OCI-LY3 (cell line): ENCODE measurements at regions not wholly inside any gene's neighbourhood (a gene's known extent, or its start where the extent isn't known, plus 50 kb on each side); places are given as distances from the start of the nearest gene placed in this dataset.

ENCODE experiments used
- H2AFZ ChIP-seq: fragments of 200-600, 300-600 bp; shearing (Covaris generic); 2 replicates; pipeline ENCODE4 v1.6.0; 2014; ENCODE audit warnings: antibody characterized with exemption, low read depth, low read length
- H3K27ac ChIP-seq: fragments of 200-600, 300-600 bp; sonication (generic); 2 replicates; pipeline ENCODE4 v1.5.1; 2014; ENCODE audit warnings: mild to moderate bottlenecking, low read length, moderate library complexity, mixed read lengths
- H3K27me3 ChIP-seq: fragments of 200-600, 300-600 bp; sonication (generic); 2 replicates; pipeline ENCODE4 v1.6.1; 2014; ENCODE audit warnings: low read depth, low read length, mixed read lengths
- H3K36me3 ChIP-seq: fragments of 200-600, 300-600 bp; sonication (generic); replicated peaks from 2 replicates; pipeline ENCODE3; 2014; ENCODE audit warnings: low read depth, low read length, mixed read lengths
- H3K4me1 ChIP-seq: fragments of 300-600, 200-600 bp; sonication (generic); 2 replicates; pipeline ENCODE4 v1.6.1; 2014; ENCODE audit warnings: low read length, mixed read lengths
- H3K4me2 ChIP-seq: fragments of 200-600, 300-600 bp; sonication (generic); 2 replicates; pipeline ENCODE4 v1.6.1; 2014; ENCODE audit warnings: low read length, mixed read lengths
- H3K4me3 ChIP-seq: fragments of 300-600, 200-600 bp; sonication (generic); 2 replicates; pipeline ENCODE4 v1.5.1; 2014; ENCODE audit warnings: antibody characterized with exemption, mild to moderate bottlenecking, low read length, moderate library complexity
- H3K79me2 ChIP-seq: fragments of 300-600, 200-600 bp; shearing (Covaris generic); 2 replicates; pipeline ENCODE4 v1.6.1; 2014; ENCODE audit warnings: mild to moderate bottlenecking, low read length, mixed read lengths
- H3K9ac ChIP-seq: fragments of 300-600, 200-600 bp; shearing (Covaris generic); 2 replicates; pipeline ENCODE4 v1.6.0; 2014; ENCODE audit warnings: mild to moderate bottlenecking, low read length, moderate library complexity
- H3K9me3 ChIP-seq: fragments of 200-600, 300-600 bp; shearing (Covaris generic); 2 replicates; pipeline ENCODE4 v1.6.1; 2014; ENCODE audit warnings: low read length, mixed read lengths; ENCODE audit not compliant: insufficient read depth
- H4K20me1 ChIP-seq: fragments of 200-600, 300-600 bp; sonication (generic); 2 replicates; pipeline ENCODE4 v1.6.1; 2016; ENCODE audit warnings: low read length, mixed read lengths; ENCODE audit not compliant: insufficient read depth
- EZH2phosphoT487 ChIP-seq: fragments of 200-600 bp; shearing (Covaris generic); IDR thresholded peaks from 2 replicates; pipeline ENCODE4 v1.6.1; 2018; ENCODE audit warnings: antibody characterized with exemption, mixed run types, low read depth
- TF ChIP-seq, protein P1 (sequence below): fragments of 200-600, 300-600 bp; sonication (generic); IDR thresholded peaks from 2 replicates; pipeline ENCODE4 v1.5.1; 2014; ENCODE audit warnings: antibody characterized with exemption, low read length, low read depth

GRCh38 chr18:29982218-29982617 is 1060.3 kb downstream of the DSC3 start:
- no peak overlapping the region for H3K27ac ChIP-seq

GRCh38 chr18:29979881-29980280 is 1062.7 kb downstream of the DSC3 start:
- H3K9ac ChIP-seq = no peak overlapping the region
- no peaks in the 10 kb centered on the region for H4K20me1 ChIP-seq
- no peak overlapping the region for H2AFZ ChIP-seq
- H3K4me3 ChIP-seq = no peak overlapping the region
- no peak for TF ChIP-seq EZH2phosphoT487
- TF ChIP-seq, protein P1, sequence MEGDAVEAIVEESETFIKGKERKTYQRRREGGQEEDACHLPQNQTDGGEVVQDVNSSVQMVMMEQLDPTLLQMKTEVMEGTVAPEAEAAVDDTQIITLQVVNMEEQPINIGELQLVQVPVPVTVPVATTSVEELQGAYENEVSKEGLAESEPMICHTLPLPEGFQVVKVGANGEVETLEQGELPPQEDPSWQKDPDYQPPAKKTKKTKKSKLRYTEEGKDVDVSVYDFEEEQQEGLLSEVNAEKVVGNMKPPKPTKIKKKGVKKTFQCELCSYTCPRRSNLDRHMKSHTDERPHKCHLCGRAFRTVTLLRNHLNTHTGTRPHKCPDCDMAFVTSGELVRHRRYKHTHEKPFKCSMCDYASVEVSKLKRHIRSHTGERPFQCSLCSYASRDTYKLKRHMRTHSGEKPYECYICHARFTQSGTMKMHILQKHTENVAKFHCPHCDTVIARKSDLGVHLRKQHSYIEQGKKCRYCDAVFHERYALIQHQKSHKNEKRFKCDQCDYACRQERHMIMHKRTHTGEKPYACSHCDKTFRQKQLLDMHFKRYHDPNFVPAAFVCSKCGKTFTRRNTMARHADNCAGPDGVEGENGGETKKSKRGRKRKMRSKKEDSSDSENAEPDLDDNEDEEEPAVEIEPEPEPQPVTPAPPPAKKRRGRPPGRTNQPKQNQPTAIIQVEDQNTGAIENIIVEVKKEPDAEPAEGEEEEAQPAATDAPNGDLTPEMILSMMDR = no peak
- no peaks in the 10 kb centered on the region for H3K79me2 ChIP-seq
- no peak overlapping the region for H3K4me2 ChIP-seq
- no peaks in the 10 kb centered on the region for H3K27me3 ChIP-seq
- H3K27ac ChIP-seq = no peak overlapping the region
- H3K4me1 ChIP-seq = no peaks in the 10 kb centered on the region
- H3K36me3 ChIP-seq = no peaks in the 10 kb centered on the region
- no peaks in the 10 kb centered on the region for H3K9me3 ChIP-seq

More at GRCh38 chr18:29982218-29982617, 1060.3 kb downstream of the DSC3 start:
- H3K4me2 ChIP-seq = no peak overlapping the region
- H3K9ac ChIP-seq = no peak overlapping the region
- no peaks in the 10 kb centered on the region for H3K79me2 ChIP-seq
- no peak for TF ChIP-seq EZH2phosphoT487
- TF ChIP-seq, protein P1 = no peak
- H3K4me1 ChIP-seq = no peaks in the 10 kb centered on the region
- no peak overlapping the region for H2AFZ ChIP-seq
- H3K27me3 ChIP-seq = no peaks in the 10 kb centered on the region
- no peaks in the 10 kb centered on the region for H3K9me3 ChIP-seq
- H3K36me3 ChIP-seq = no peaks in the 10 kb centered on the region
- H3K4me3 ChIP-seq = no peak overlapping the region
- no peaks in the 10 kb centered on the region for H4K20me1 ChIP-seq

- Histone ChIP-seq H2AFZ (no peak overlapping the region), H3K36me3 (no peaks in the 10 kb centered on the region), H3K27ac (no peak overlapping the region)
These were observed 1072.7 kb downstream of the DSC3 start for GRCh38 chr18:29969876-29970275.

DNA sequence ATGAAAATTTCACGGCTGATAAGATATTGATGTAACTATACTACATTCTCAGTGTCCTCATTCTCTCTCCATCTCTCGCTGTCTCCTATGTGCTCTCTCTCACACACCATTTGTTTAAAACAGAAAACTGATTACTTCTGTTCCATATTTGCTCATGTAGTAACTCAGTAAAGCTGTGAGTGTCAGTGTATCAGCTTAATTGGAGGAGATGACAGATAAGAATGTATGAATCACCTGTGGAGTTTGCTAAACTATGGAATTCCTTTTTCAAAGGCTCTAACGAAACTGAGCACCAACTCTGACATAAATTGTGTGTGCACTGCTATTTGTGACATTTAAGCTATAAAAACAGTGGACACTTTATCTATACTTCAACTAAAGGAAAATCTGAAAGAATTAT is 1080.0 kb downstream of the DSC3 start:
- Histone ChIP-seq H3K4me2 (no peak overlapping the region), H3K9ac (no peak overlapping the region), H3K27me3 (no peaks in the 10 kb centered on the region), H2AFZ (no peak overlapping the region), H3K79me2 (no peaks in the 10 kb centered on the region), H3K36me3 (no peaks in the 10 kb centered on the region), H3K4me1 (no peaks in the 10 kb centered on the region), H3K9me3 (no peaks in the 10 kb centered on the region), H3K4me3 (no peak overlapping the region), H3K27ac (no peak overlapping the region), H4K20me1 (no peaks in the 10 kb centered on the region)
- TF ChIP-seq, protein P1 = no peak
- TF ChIP-seq EZH2phosphoT487 = no peak

More at GRCh38 chr18:29969876-29970275, 1072.7 kb downstream of the DSC3 start:
- Histone ChIP-seq H3K4me1 (no peaks in the 10 kb centered on the region), H3K9ac (no peak overlapping the region), H4K20me1 (no peaks in the 10 kb centered on the region), H3K79me2 (no peaks in the 10 kb centered on the region), H3K4me3 (no peak overlapping the region), H3K9me3 (no peaks in the 10 kb centered on the region), H3K27me3 (no peaks in the 10 kb centered on the region), H3K4me2 (no peak overlapping the region)
- TF ChIP-seq, protein P1 = no peak
- TF ChIP-seq EZH2phosphoT487 = no peak
